ENCODE measurements at regions not wholly inside any gene's neighbourhood (a gene's known extent, or its start where the extent isn't known, plus 50 kb on each side); places are given as distances from the start of the nearest gene placed in this dataset.

GRCh38 chr6:50653253-50653652 lies 60.1 kb upstream of the TFAP2D start:
- TF ChIP-seq POU6F1 (CRISPR knock-in tag; IDR thresholded peaks at IDR 0.05; ENCODE audit: borderline replicate concordance, low read depth): no peak
- TF ChIP-seq PATZ1 (CRISPR knock-in tag; IDR thresholded peaks at IDR 0.05; ENCODE audit: borderline replicate concordance): no peak
- no peak for TF ChIP-seq CREB5 (CRISPR knock-in tag; IDR thresholded peaks at IDR 0.05; ENCODE audit: low read depth)
- TF ChIP-seq BACH2 (CRISPR knock-in tag; IDR thresholded peaks at IDR 0.05; ENCODE audit: borderline replicate concordance): no peak
- TF ChIP-seq ZC3H10 (CRISPR knock-in tag; IDR thresholded peaks at IDR 0.05): no peak
- TF ChIP-seq ZFP3 (CRISPR knock-in tag; IDR thresholded peaks at IDR 0.05): no peak
- no peak for TF ChIP-seq TOX (CRISPR knock-in tag; IDR thresholded peaks at IDR 0.05; ENCODE audit: borderline replicate concordance)
- no peak for TF ChIP-seq RARB (CRISPR knock-in tag; IDR thresholded peaks at IDR 0.05)
- TF ChIP-seq OSR1 (CRISPR knock-in tag; IDR thresholded peaks at IDR 0.05): no peak

Data from SK-N-SH treated with all-trans-retinoic acid at 6 μM for 48 hours (cell line).